GM18519 (cell line): ENCODE measurements at regions not wholly inside any gene's neighbourhood (a gene's known extent, or its start where the extent isn't known, plus 50 kb on each side); places are given as distances from the start of the nearest gene placed in this dataset.

Experiments
- ATAC-seq: cut with Tn5 transposase; IDR thresholded peaks from one replicate; pipeline ENCODE4 v1.9.1; 2021; ENCODE audit warnings: mild to moderate bottlenecking, moderate library complexity; ENCODE audit not compliant: unreplicated experiment, low FRiP score

DNA sequence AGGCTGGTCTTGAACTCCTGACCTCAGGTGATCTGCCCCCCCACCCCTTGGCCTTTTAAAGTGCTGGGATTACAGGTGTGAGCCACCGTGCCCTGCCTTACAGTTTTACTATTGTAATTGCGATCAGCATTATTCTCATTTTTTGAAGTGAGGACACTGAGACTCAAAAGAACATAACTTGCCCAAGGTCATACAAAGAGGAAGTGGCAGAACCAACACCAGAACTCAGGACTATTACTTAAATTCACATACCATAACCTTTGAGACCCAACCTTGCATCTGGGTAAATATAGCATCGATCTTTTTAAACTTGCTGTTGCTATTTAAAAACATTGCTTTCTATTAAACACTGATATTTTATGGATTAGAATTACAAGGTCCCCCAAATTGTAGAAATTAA, 54.2 kb downstream of the FOXI1 start:
- ATAC-seq, result no peak

DNA sequence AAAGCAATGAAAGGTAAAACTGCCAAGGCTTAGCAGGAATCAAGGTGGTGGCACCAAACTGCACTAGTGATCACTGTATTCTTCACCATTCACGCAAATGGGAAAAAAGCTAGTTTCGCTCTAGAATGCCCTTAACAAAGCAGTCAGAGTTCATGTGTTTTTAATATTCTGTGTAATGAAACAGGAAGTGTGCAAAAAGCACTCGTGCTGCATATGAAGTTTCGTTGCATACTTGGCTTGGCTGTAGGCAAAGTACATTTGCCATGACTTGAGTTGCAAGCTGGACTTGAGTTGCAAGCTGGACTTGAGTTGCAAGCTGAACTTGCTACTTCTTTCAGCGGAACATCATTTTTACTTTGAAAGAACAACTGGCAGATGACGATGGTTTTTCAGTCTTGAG, 55.4 kb downstream of the FOXI1 start:
- ATAC-seq, result peak; percentile 78

DNA sequence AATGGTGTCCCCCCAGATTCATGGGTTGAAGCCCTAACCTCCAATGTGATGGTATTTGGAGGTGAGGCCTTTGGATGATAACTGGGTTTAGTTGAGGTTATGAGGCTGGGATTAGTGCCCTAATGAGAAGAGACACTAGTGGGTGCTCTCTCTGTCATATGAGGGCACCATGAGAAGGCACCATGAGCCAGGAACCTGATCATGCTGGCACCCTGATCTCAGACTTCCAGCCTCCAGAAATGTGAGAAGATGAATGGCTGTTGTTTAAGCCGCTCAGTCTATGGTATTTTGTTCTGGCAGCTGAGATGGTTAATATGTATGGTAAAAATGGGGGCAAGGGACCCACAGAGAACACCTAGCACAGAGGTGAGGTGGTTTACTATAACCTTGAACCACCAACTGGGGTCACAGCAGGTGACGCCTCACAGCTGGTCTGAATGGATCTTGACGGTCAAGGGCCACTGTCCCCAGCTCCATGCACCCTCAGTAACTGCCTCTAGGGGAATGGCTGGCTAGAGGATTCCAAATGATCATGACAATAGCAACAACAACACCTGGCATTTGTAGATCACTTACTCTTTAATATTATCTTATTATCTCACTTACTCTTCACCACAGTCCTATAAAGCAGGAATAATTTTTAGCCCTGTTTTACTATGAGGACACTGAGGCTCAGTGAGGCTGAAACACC, 57.1 kb downstream of the FOXI1 start:
- no peak for ATAC-seq

DNA sequence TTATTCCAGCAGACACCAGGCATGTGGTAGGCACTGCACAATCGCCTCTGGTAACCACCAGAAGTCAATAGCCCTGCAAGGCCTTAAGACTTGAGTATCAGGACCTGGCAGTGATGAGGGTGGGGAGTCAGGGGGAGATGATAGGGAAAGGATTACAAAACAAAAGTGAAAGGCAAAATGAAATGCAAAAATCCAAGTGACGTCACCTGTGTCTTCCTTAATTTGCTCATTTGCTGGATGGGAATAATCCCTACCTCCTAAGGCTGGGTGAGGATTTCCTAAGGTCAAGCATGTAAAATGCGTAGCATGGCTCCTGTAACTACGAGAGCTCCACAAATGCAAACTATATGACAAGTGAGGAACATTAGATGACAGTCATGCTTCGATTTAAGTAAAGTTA, 58.4 kb downstream of the FOXI1 start:
- no peak for ATAC-seq

DNA sequence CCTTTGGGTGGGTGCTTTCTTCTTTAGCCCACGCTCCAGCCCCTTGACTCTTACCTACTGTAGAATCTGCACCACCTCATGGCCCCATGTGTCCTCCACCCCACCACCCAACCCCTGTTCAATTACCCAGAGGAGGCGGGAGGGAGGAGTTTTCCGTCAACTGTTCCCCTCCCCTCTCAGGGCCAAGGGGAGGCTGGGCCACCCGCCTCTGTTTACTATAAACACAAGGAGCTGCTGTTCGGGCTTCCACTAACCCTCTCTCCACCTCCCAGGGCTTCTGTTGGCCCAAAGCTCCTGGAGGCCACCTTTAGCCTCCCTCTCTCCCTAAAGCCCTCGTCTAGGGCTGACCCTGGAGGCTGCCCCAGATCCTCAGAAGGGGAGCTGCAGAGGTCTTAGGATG, 59.2 kb downstream of the FOXI1 start:
- no peak for ATAC-seq

DNA sequence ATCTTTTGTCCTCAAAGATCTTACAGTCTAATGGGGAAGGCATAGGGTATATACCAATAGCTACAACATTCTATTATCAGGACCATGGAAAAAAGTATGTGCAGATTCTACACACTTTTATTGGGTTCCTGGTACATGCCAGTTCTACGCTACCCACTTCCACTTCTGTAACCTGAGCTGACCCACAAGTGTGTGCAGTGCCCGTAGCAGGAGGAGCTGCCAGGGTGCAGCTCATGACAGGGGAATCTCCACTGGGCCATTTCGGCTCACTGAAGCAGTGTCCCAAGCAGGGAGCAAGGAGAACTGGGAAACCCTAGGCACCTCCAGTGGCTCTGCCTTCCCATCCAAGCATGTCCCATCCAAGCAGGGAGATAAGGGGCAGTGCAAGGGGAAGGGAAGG, 60.4 kb downstream of the FOXI1 start:
- no peak for ATAC-seq

DNA sequence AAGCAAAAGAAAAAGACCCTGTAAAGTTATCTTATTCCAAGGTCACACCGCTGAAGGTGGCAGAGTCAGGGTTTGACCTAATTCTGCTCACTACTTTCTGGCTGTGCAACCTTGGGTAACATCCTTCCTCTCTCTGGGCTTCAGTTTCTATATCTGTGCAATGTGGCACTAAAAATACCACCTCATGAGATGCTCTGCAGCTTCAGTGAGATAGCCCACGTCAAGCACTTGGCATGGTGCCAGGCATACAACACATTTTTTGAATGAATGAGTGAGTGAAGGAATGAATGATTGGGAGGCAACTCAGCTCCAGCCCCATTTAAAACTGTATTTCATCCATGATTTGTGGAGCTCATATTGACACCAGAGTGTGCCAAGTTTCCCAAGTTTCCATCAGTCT, 62.3 kb downstream of the FOXI1 start:
- no peak for ATAC-seq

DNA sequence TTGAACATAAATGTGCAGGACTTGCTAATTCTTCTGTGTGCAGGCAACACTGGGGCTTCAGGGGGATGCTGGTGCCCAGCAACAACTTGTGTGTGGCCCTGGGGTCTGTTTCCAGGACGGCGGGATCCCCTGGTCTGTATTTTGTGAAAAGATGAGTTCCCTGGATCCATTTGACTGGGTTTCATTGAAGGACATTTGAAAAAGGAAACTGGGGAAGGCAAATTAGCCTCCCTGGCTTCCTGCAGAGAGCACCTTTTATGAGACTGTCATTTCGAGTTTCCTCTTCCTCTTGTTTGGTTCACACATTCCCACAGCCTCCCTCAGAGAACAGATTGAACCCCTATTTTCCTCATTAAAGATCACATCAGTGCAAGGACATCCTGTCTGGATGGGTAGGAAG, 63.1 kb downstream of the FOXI1 start:
- no peak for ATAC-seq

DNA sequence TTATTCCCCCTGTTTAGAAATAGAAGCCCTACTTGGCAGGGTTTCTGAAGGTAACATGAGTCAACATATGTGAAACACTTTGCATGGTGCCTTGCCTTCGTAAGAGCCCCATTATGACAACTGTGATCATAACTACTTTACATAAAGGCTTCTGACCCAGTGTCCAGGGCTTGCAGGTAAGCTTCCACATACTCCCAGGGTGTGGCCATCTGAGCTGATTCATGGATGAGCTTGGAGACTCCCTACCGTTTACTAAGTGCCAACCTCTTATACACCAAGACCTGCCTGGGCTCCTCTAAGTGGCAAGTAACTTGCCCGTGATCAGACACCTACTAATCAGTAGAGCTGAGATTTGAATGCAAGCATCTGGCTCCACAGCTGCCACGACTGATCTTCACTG, 62.8 kb upstream of the C5orf58 start:
- no peak for ATAC-seq

DNA sequence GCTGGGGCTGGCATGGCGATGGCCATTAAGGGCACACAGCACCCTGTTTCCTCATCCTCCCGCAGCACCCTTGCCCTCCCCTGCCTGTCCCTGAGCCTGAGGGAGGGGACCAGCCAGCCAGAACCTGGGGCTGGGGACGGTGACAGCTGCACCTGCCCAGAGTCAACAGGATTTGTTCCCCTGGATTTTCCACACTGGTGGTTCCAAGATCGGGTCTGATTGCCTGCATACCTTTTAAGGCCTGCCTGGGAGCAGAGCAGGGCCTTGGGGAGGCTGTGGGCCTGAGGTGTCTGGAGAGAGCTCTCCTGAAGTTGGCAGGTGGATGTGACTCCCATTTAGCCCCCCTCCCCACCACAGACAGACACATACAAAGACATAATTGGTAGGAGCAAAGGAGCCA, 61.0 kb upstream of the C5orf58 start:
- ATAC-seq, result no peak

DNA sequence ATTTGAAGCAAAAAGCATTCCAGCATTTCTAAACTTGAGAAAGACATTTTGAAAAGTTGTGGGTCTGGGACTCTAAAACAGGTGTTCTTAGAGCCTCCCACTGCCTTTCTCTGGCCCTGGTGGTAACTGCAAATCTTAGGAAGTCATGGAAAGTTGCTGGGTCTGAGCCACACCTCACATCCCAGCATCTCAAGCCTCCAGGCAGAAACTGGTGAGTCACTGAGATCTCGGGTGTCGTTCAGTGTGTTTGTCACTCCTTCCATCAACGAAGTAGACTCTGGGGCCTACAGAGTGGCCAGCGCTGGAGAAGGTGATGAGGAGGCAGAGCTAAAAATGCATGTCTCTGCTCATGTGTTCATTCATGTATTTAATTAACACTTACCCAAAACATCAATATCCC, 59.6 kb upstream of the C5orf58 start:
- no peak for ATAC-seq

DNA sequence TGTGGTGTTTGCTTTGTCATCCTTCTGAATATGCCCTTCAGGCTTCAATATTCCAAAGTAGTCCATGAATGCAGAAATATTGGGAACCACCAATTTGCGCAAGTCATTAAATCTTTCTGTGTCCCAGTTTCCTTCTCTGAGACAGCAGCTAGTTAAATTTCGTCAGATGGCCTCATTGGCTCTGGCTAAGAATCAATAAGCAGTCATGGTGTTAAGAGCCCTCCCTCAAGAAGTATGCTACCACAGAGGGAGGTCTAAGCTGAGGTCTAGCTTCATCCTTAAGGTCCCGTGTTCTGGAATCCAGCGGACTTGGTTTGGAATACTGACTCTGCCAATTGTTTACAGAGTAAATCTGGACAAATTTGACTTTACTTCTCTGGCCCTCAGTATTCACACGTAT, 59.1 kb upstream of the C5orf58 start:
- ATAC-seq, result no peak

DNA sequence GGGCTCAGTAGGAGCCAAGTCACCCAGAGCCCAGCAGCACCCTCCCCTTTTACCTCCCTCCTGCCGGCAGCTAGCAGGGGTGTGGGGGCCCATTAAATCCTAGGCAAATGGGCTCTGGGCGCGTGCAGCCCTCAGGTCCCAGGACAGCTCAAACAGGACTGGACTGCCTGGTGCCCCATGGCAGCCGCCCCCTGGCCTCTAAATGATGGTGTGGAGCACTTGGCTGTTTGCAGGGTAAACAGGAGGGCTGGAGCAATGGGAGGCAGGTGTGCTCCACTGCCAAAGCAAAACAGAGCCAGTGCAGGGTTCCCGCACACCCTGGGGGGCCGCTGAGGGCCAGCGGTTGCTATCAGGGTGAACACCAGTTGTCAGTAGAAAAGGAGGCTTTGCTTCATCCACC, 55.9 kb upstream of the C5orf58 start:
- ATAC-seq, result no peak

DNA sequence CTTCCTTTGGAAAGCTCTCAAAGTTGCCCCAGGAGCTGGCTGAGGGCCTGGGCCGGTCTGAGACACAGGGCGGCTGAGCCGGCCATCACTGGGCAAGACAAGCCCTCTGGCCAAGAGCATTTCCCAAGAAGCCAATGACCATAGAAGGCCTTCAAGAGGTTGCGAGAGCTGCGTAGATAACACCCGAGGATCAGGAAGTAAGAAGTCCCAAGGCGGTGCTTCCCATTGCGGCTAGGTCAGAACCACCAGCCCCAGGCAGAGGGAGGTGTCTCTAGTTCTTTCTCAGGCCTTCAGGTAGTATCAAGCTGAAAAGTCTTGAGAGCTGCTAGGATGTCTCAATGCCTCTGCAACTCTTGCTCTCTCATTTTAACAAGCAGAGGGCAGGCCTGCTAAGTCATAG, 54.0 kb upstream of the C5orf58 start:
- ATAC-seq, result no peak

DNA sequence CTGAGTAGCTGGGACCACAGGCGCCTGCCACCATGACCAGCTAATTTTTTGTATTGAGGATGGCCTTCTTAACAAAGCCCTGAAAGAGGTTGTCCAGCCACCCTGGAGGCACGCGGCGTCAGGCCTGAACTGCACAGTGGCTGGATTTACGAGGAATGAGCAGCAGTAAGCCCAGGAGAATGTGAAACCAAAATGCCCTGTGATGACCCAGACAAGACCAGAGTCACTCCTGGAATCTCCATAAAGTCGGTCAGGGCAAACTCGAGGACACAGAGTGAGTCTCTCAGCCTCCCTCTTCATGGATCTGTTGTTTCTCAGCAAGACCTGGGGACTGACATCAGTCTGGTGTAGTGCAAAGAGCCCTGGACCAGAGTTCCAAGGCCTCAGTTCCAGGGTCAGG, 53.2 kb upstream of the C5orf58 start:
- no peak for ATAC-seq

DNA sequence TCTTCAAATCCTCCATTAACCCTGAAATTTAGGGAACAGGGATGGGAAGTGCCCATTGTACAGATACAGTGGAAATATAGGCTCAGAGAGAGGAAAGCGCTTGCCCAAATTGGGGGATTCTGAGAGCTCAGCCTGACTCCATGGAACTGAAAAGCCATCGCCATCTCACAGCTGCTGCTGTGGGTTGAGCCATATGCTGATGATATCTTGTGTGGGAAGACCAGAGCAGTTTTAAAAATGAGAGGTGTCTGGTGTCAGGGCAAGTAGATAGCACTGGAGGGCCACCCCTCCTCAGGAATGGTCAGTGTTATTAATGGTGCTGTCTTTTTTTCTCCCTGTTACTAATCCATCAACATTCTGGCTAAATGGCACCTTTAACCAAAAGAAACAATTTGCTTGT, 50.9 kb upstream of the C5orf58 start:
- no peak for ATAC-seq

DNA sequence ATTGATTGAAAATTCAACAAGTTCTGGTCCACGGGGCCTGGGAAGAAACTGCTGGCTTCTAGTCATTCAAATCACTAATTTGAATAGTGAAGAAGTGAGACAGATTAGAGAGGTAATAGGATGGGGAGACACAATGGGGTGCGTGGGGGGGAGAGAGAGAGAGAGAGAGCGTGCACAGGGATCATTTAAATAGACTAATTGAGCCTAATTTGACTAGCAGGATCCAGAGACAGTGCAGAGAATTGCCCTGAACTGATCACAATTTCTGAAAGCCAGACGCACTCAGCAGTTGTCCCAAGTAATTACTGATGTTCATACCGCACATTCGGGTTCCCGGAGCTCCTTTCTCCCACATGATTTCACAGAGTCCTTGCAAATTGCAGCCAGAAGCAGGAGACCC, 50.3 kb upstream of the C5orf58 start:
- no peak for ATAC-seq
